Caco-2 (cell line): ENCODE measurements at regions not wholly inside any gene's neighbourhood (a gene's known extent, or its start where the extent isn't known, plus 50 kb on each side); places are given as distances from the start of the nearest gene placed in this dataset.

Experiments used
- BruUV-seq: library from RNA; stranded (reverse); fragments of 400-500 nt; replicated peaks from 2 replicates; lab custom pipeline; 2021; lab: Mats Ljungman, UMichigan
- CTCF ChIA-PET: fragments of 300-600 bp; sonication (Branson Sonifier 250); formaldehyde crosslinking; loops from one replicate; lab custom pipeline; 2022; ENCODE audit warnings: antibody characterized with exemption; lab: Charles Lee
- POLR2A ChIA-PET: fragments of 300-600 bp; sonication (Branson Sonifier 250); formaldehyde crosslinking; loops from one replicate; lab custom pipeline; 2022; ENCODE audit warnings: antibody characterized with exemption; lab: Charles Lee
- DNase-seq, 2 experiments: peaks; one replicate each; pipeline versions ENCODE4 v3.0.0 to v3.0.0-alpha.2; 2020 to 2022
- H3K27me3 ChIP-seq: replicated peaks from 2 replicates; pipeline ENCODE4 v1.6.0; 2011; ENCODE audit warnings: low read length; ENCODE audit not compliant: control insufficient read depth, insufficient read depth
- H3K36me3 ChIP-seq: 2 replicates; pipeline ENCODE4 v1.5.1; 2011; ENCODE audit warnings: low read length; ENCODE audit not compliant: control insufficient read depth, insufficient read depth
- H3K4me1 ChIP-seq: fragments of 250-450 bp; sonication (Bioruptor Pico); 2 replicates; pipeline ENCODE4 v1.5.1; 2020; ENCODE audit warnings: mild to moderate bottlenecking
- H3K4me3 ChIP-seq: 2 replicates; pipeline ENCODE4 v1.5.1; 2011; ENCODE audit warnings: low read depth, mild to moderate bottlenecking, control low read depth, low read length
- H3K9me3 ChIP-seq: fragments of 250-450 bp; sonication (Bioruptor Pico); 2 replicates; pipeline ENCODE4 v1.5.1; 2020; ENCODE audit warnings: mild to moderate bottlenecking, moderate library complexity
- H3K27ac Mint-ChIP-seq: one replicate; pipeline ENCODE4 v1.8.0; 2022; ENCODE audit warnings: mixed read lengths; ENCODE audit not compliant: unreplicated experiment
- H3K27me3 Mint-ChIP-seq: one replicate; pipeline ENCODE4 v1.8.0; 2022; ENCODE audit warnings: mixed read lengths; ENCODE audit not compliant: insufficient read depth, unreplicated experiment
- H3K36me3 Mint-ChIP-seq: one replicate; pipeline ENCODE4 v1.8.0; 2022; ENCODE audit warnings: mild to moderate bottlenecking, mixed read lengths; ENCODE audit not compliant: insufficient read depth, unreplicated experiment
- H3K4me1 Mint-ChIP-seq: one replicate; pipeline ENCODE4 v1.8.0; 2022; ENCODE audit warnings: low read depth, mixed read lengths; ENCODE audit not compliant: unreplicated experiment
- H3K4me3 Mint-ChIP-seq: one replicate; pipeline ENCODE4 v1.8.0; 2022; ENCODE audit warnings: mild to moderate bottlenecking, moderate library complexity, mixed read lengths; ENCODE audit not compliant: unreplicated experiment
- H3K9me3 Mint-ChIP-seq: one replicate; pipeline ENCODE4 v1.8.0; 2022; ENCODE audit warnings: mixed read lengths; ENCODE audit not compliant: unreplicated experiment
- CTCF ChIP-seq, 2 experiments: fragments of 200-600 bp in 1 of 2; IDR thresholded peaks; 1 replicate in 1 of 2; 2 replicates in 1 of 2; pipeline versions ENCODE4 v1.5.1 to v1.8.0; 2011 to 2022; ENCODE audit warnings: antibody characterized with exemption in 1 of 2, control low read depth in 1 of 2, inconsistent platforms in 1 of 2, low read depth in 1 of 2, low read length in 1 of 2, mild to moderate bottlenecking in 1 of 2, moderate library complexity in 1 of 2; ENCODE audit not compliant: insufficient read depth in 1 of 2, severe bottlenecking in 1 of 2, unreplicated experiment in 1 of 2
- intact Hi-C: fragments of 100-400 bp; cut with micrococcal nuclease; formaldehyde crosslinking; loops from one replicate; pipeline ENCODE4 v1.10.0; 2022; ENCODE audit not compliant: unreplicated experiment

- ChIA-PET POLR2A (no interaction called here), CTCF (no interaction called here)
- Histone ChIP-seq H3K4me1 (peaks cover 12% of the 10 kb centered on the region), H3K4me3 (no peak overlapping the region), H3K36me3 (no peaks in the 10 kb centered on the region), H3K9me3 (no peaks in the 10 kb centered on the region), H3K27me3 (no peaks in the 10 kb centered on the region)
- intact Hi-C loops, result no loop called here
- TF ChIP-seq CTCF (IDR thresholded peaks at IDR 0.05; ENCODE audit: insufficient read depth in 1 of 2, low read depth in 1 of 2, low read length in 1 of 2, severe bottlenecking in 1 of 2, unreplicated experiment in 1 of 2), result no peak
- DNase-seq, result no peak
- Mint-ChIP-seq H3K9me3 (no peaks in the 10 kb centered on the region), H3K27me3 (no peaks in the 10 kb centered on the region), H3K36me3 (peaks cover 36% of the 10 kb centered on the region), H3K4me1 (peaks cover 27% of the 10 kb centered on the region), H3K4me3 (no peak overlapping the region), H3K27ac (no peak overlapping the region)
- no TSS peak for BruUV-seq
Measured at GRCh38 chr11:129738242-129738641, 77.4 kb upstream of the TMEM45B start.

- H3K27ac Mint-ChIP-seq, result no peak overlapping the region
- BruUV-seq, result no TSS peak
- CTCF ChIA-PET, result interaction anchor here (0.6 kb wide), 1 partner anchor 28 kb away, joined by 4 read pairs; no protein-coding TSS in a partner anchor
- peaks cover 22% of the 10 kb centered on the region for H3K4me1 Mint-ChIP-seq
- no peak for DNase-seq
- POLR2A ChIA-PET, result no interaction called here
- Histone ChIP-seq H3K27me3 (no peaks in the 10 kb centered on the region), H3K36me3 (no peaks in the 10 kb centered on the region), H3K9me3 (no peaks in the 10 kb centered on the region), H3K4me1 (peaks cover 10% of the 10 kb centered on the region), H3K4me3 (no peak overlapping the region)
- no peaks in the 10 kb centered on the region for H3K27me3 Mint-ChIP-seq
- peaks cover 36% of the 10 kb centered on the region for H3K36me3 Mint-ChIP-seq
- H3K4me3 Mint-ChIP-seq, result no peak overlapping the region
- intact Hi-C loops, result no loop called here
- no peak for TF ChIP-seq CTCF (IDR thresholded peaks at IDR 0.05; ENCODE audit: insufficient read depth in 1 of 2, low read depth in 1 of 2, low read length in 1 of 2, severe bottlenecking in 1 of 2, unreplicated experiment in 1 of 2)
- H3K9me3 Mint-ChIP-seq, result no peaks in the 10 kb centered on the region
Measured at GRCh38 chr11:129739339-129739738, 76.3 kb upstream of the TMEM45B start.

GRCh38 chr11:129740125-129740719, 75.4 kb upstream of the TMEM45B start:
- no peak for TF ChIP-seq CTCF (IDR thresholded peaks at IDR 0.05; ENCODE audit: insufficient read depth in 1 of 2, low read depth in 1 of 2, low read length in 1 of 2, severe bottlenecking in 1 of 2, unreplicated experiment in 1 of 2)
- peaks cover 19% of the 10 kb centered on the region for H3K4me1 Mint-ChIP-seq
- ChIA-PET CTCF (interaction anchor here (0.6 kb wide), 1 partner anchor 344 kb away, joined by 3 read pairs; no protein-coding TSS in a partner anchor), POLR2A (no interaction called here)
- no peak overlapping the region for H3K4me3 ChIP-seq
- no peak for DNase-seq
- H3K9me3 Mint-ChIP-seq, result no peaks in the 10 kb centered on the region
- H3K9me3 ChIP-seq, result no peaks in the 10 kb centered on the region
- no peak overlapping the region for H3K4me3 Mint-ChIP-seq
- peaks cover 10% of the 10 kb centered on the region for H3K4me1 ChIP-seq
- no peak overlapping the region for H3K27ac Mint-ChIP-seq
- intact Hi-C loops, result no loop called here
- H3K27me3 Mint-ChIP-seq, result no peaks in the 10 kb centered on the region
- H3K27me3 ChIP-seq, result no peaks in the 10 kb centered on the region
- H3K36me3 Mint-ChIP-seq, result peaks cover 42% of the 10 kb centered on the region
- no peaks in the 10 kb centered on the region for H3K36me3 ChIP-seq
- BruUV-seq, result no TSS peak
